Suppressor macrophage treated with lipopolysaccharide for 1 hour (primary cell): ENCODE measurements at regions not wholly inside any gene's neighbourhood (a gene's known extent, or its start where the extent isn't known, plus 50 kb on each side); places are given as distances from the start of the nearest gene placed in this dataset.

ENCODE experiments used
- DNase-seq, 3 donors: peaks; one replicate each; pipeline ENCODE4 v3.0.0-alpha.2; 2020 to 2022

GRCh38 chr5:167888393-167888792 is 403.1 kb upstream of the WWC1 start:
- no peak for DNase-seq

GRCh38 chr5:167889276-167889675 is 402.2 kb upstream of the WWC1 start:
- DNase-seq = no peak

- no peak for DNase-seq
These were observed 398.9 kb upstream of the WWC1 start for GRCh38 chr5:167892352-167893115.

DNA sequence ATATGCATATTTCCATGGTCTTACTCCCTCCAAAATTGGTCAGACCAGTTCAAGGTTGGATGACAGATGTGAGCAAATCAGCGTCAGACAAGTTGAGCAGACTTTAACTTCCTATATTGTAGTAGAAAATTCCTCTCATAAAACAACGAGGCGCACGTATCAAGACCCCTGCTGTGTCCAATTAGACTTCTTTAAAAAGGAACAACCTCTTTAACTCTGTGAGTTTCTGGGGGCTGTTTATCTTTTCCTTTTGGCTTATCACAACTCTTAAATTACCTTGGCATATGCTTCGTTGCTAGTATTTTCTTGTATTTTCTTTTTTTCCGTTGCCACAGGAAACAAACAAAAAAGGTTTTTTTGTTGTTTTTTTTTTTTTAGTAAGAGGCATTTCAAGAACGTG is 398.2 kb upstream of the WWC1 start:
- DNase-seq = no peak

- DNase-seq = no peak
These were observed 396.6 kb upstream of the WWC1 start for GRCh38 chr5:167894631-167895472.

DNA sequence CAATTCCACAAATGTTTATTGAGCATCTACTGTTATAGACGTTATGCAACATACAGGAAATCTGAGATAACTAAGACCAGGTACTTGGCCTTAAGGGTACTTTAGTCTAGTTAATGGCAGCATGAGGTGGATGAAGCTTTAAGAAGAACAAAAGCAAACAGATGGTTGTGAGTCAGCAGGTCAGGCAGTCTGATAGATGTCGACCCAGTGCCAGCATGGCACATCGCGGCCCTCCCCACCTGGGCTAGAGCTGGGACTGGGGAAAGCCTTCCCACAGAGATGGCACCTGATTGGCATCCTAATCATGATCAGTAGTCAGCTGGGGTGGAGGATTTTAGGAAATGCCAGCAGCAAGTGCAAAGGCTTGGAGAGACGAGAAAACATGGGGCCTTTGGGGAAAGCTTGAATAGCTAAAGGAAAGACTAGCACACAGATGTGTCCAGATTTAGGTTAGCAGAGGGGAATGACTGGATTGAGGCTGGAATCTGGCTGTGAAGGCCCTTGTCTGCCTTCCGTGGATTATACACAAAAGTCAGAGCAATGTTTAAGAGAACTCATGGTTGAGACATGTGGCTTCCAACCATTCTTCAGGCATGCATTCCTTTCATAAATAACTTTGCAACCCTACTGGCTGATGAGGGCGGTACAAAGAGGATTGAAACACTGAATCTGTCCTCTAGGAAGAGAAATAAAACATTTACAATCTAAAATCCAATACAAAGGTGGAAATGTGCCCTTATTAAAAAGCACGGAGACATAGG is 395.4 kb upstream of the WWC1 start:
- DNase-seq = no peak

DNA sequence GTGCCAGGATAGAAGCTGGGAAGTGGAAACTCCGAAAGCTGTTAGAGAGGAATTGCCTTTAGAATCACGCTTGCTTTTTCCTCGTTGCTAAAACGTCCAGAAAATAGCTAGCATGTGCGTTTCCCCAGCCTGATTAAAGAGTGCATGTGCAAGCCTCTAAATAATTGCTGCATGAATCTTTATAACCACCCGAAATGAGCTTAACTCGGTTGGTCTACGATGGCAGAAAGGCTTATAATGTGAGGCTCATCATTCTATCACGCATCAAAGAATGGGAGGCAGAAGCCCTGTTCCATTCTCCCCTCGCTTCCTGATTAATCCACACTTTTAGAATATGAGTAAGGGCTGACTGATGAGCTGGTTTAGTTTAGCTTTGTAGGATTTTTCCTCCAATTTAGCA is 394.6 kb upstream of the WWC1 start:
- DNase-seq = no peak

DNA sequence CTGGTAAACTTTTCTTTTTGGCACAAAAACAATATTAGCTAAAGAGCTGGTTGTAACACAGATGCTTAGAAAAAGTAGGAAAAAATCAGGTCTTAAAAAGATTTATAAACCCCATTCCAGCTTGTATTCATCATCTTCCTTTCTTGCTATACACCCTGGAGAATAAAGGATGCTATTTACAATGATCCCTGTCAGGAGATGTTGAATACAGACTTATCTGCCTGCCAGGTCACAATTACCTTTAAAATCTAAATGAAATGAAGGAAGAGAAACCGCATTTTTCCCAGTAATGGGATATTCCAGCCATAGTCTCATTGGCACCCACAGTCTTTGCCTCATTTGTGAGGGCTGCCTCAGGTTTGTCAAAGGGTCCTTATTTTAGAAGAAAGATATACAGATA is 394.1 kb upstream of the WWC1 start:
- DNase-seq = no peak

GRCh38 chr5:167898361-167899042 is 392.9 kb upstream of the WWC1 start:
- DNase-seq = no peak

GRCh38 chr5:167899490-167900070 is 391.9 kb upstream of the WWC1 start:
- DNase-seq = peak; percentile 28 to 41 (median 40)

DNA sequence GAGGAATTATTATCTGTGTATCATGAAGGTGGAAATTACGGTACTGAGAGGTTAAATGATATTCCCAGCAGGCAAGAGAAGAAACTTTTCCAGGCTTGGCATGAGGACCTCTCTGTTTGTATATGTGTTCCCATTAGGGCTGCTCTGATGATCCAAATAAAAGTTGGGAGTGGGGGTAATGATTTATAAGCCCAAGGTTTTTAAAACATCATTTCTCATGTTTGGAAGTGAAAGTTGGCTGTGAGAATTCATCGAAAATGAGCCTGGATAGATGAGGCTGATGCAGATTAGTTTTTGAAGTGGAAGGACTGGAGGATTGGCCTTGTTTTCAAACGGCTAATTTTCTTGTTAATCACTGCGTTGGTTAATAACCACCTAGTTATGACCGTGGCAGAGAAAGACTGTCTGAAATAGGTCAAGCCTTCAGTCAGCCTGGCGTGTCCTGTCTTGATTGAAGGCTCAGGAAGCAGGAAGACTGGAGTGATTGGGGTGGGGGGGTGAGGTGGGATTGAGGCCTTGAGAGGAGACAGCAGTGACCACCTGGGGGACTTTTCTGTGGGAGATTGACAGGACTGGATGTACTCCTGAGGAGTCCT is 391.0 kb upstream of the WWC1 start:
- no peak for DNase-seq

GRCh38 chr5:167902298-167902697 is 389.1 kb upstream of the WWC1 start:
- DNase-seq = no peak

DNA sequence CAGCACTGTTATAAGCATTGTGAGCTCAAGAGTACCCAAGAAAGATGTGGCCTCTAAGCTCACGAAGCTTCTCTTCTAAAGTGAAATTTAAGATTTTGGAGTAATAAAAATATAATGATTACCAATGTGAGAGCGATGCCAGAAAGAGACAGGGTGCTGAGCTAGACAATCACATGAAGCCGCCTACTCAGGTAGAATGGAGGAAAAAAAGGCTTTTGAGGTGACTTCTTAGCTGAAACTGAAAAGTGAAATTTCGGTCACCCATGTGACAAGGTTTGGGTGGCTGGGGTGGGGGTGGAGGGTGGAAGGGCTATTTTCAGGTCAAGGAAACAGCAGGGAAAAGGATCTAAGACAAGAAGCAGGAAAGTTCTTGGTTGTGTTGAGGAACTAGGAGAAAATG is 388.2 kb upstream of the WWC1 start:
- no peak for DNase-seq

DNA sequence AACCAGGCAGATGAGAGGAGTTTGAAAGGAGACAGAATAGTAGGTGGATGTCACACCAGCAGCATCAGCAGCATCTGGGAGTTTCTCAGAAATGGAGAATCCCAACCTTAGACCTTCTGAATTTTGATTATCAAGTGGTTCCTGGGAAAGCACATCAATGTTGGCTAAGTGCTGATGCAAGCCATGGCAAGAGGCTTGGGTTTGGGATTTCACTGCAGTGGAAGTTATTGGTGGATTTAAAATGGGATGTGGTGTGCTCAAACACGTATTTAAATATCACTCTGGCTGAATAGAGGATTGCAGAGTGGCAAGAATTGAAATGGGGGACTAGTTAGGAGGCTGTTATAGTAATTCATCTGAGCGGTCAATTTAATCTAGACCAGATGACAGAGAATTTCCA is 387.8 kb upstream of the WWC1 start:
- no peak for DNase-seq

DNA sequence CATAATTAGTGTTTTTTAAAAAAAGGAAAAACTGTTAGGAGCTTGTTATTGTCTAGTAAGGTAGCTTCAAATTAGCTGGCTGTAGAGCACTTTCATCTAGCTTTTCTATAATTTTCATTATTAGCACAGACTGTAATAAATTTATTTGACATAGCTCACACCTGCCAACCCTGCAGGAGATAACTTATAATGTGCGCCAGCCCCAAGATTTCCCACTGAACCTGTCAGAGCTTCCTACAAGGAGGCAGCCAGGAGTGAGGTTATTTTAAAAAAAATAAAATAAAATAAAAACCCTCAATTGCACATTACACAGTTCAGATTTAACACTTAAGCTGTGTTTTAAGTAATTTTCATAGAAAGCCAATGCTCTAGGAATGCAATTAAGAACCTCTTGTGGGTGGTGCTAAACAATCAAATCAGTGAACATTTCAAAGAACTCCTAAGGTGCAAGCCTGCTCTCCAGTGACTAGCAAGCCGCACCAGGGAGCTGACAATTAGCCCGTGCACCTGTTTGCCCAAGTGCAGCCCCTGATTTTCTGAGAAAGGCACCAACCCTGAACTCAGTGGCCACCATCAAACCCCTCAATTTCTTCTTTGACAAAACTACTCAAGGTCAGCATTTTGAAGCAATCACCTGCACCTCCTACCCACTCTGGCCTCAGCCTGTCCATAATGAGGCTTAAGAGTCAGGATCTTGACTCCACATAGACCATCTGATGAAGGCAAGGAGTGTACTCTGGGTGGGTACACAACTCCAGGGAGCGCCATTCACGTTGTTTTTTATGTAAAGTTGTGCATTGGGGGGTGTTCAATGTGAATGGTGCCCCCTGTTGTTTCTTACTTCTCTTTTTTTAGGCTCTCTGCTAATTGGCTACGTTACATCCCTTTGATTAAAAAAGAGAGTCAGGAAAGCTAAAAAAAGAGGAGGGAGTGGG is 385.3 kb upstream of the WWC1 start:
- DNase-seq = no peak

GRCh38 chr5:167908606-167909005 is 382.8 kb upstream of the WWC1 start:
- peak in 2 of 3 donors; percentile 9 to 17 for DNase-seq

GRCh38 chr5:167912941-167913665 is 378.3 kb upstream of the WWC1 start:
- DNase-seq = no peak

DNA sequence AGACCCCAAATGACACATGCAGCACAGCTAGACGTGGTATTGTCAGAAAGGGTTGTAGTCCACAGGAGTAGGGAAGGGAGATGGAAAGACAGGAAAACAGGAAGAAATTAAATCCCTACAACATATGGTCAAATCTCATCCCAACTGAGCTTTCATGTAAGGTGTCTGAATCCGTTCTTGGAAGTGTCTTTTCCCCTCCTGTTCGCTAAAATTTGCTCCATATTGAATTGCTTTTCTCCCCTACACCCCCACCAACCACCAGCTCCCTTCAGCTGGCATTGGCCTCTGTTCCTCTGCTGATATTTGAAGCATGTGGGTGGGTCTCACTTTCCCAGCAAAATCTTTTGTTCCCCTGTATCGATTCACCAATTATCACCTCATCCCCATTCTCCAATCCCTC is 376.2 kb upstream of the WWC1 start:
- no peak for DNase-seq

DNA sequence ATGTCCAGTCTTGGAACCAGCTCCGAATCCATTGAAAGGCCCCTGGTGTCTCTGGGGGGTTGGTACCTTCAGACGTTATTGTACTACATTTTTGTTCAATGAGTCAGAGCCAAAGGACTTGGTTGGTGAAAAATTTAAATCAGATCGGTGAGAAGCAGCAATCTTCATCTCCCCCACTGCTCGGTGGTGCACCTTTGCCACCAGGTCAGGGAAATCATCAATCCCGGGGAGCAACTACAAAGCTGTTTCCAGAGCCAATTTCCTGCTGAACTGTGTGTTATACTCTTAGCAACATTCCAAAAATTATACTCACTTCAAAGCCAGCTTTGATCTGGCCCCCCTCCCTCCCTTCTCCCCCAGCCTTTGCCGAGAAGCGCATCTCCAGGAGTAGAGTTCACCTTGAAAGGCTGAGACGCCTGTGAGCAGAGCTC is 375.2 kb upstream of the WWC1 start:
- DNase-seq = no peak

DNA sequence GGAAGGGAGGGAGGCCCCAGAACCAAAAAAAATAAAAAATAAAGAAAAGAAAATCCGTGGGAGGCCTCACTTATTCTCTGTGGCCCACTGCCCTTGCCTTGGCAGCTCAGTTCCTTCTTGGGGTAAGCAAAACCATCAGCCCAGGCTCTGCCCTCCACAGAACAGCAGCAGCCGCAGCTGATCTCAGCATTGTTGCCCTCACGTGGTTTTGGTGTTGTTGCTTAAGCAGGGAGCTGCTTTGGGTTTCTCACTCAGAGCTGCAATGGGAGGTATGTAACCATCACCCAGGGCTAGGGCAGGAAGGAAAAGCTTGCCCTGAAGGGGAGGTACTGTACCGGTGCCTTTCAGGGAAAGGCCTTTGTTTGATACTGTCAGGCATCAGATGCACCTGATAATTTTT is 374.7 kb upstream of the WWC1 start:
- DNase-seq = peak; percentile 49 to 59 (median 53)
